GM12873 (cell line): ENCODE measurements at regions not wholly inside any gene's neighbourhood (a gene's known extent, or its start where the extent isn't known, plus 50 kb on each side); places are given as distances from the start of the nearest gene placed in this dataset.

Source experiments
- TF ChIP-seq, protein P1 (sequence below): IDR thresholded peaks from 2 replicates; pipeline ENCODE4 v1.5.1; 2012; ENCODE audit warnings: low read depth, mild to moderate bottlenecking, moderate library complexity, low read length, control low read depth; ENCODE audit not compliant: insufficient read depth; ENCODE audit errors: missing control alignments

DNA sequence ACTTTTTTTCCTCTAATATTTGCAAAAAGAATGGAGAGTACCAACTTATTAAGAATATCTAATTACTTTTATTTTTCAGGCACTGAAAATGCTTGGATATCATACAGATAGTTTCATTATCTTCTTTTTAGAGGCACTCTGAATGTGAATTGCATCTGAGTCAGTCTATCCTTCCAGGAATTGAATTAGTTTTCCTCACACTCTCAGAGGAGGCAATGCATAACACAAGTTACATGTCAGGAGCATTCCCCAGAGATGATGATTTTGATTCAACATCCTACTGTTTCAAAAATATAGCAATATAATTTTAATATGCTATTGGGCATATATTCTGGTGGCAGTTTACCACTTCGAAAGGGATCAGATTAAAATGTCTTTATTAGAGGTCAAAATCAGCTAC is 1315.4 kb downstream of the PCDH9 start:
- TF ChIP-seq, protein P1, sequence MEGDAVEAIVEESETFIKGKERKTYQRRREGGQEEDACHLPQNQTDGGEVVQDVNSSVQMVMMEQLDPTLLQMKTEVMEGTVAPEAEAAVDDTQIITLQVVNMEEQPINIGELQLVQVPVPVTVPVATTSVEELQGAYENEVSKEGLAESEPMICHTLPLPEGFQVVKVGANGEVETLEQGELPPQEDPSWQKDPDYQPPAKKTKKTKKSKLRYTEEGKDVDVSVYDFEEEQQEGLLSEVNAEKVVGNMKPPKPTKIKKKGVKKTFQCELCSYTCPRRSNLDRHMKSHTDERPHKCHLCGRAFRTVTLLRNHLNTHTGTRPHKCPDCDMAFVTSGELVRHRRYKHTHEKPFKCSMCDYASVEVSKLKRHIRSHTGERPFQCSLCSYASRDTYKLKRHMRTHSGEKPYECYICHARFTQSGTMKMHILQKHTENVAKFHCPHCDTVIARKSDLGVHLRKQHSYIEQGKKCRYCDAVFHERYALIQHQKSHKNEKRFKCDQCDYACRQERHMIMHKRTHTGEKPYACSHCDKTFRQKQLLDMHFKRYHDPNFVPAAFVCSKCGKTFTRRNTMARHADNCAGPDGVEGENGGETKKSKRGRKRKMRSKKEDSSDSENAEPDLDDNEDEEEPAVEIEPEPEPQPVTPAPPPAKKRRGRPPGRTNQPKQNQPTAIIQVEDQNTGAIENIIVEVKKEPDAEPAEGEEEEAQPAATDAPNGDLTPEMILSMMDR = no peak

DNA sequence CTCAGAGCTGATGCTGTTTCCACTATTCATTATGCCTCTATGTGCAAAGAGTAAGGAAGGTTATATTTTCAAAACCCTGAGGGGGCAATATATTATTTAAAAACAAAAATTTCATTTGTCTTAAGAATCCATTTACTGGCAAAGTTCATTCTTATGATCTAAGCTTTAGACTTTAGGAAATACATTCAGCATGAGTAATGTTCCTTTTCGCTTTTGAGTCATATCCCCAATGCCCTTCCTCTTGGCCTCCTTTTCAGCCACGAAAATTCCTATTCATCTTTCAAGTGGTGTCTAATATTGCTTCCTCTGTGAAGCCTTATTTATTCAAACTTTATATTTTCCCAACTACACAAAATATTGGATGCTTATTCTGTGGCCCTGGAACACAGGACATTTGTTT is 1317.0 kb downstream of the PCDH9 start:
- TF ChIP-seq, protein P1 = no peak

DNA sequence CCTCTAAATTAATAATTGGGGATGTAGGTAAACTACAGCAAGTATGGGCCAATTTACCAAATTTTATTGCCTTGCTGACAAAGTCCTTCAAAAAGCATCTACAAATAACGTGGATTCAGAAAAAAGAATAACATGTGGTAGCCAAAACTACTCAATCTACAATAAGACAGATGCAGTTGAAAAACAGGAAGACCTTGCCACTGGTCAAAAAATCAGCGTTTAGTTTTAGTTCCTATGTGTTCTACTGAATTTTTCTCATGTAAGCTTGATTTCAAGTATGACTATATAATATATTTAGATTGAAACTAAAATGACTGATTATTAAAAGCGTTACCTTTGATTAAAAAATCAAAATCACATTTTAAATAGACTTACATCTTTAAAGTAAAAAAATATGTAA is 1317.6 kb downstream of the PCDH9 start:
- TF ChIP-seq, protein P1 = no peak

DNA sequence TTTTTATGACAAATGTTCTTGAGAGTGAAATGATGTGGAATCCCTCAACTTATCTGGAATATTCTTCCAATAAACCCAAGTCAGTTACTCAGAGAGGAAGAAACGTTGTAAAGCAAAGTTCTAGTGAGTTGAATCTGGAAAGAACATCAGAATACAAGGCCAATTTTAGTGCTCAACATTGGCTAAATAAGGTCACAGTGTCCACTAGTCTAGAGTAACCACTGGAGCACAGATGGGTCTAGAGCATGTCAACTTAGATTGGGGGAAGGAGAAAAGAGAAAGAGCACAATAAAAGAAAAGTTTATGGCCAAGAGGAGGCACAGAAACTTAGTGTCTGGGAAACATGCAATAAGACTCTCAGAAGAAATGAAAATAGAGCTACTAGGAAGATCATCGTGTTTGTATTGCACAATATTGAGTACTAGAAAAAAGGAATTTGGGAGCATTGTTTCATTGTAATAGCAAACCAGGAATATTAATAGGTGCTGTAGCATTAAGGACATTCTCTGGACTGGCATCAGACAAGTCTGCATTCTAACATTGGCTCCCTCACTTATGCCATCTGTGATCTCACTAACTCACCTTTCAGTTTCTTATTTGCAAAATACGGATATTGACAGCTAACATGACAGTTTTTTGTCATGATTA is 1318.5 kb downstream of the PCDH9 start:
- TF ChIP-seq, protein P1 = no peak

DNA sequence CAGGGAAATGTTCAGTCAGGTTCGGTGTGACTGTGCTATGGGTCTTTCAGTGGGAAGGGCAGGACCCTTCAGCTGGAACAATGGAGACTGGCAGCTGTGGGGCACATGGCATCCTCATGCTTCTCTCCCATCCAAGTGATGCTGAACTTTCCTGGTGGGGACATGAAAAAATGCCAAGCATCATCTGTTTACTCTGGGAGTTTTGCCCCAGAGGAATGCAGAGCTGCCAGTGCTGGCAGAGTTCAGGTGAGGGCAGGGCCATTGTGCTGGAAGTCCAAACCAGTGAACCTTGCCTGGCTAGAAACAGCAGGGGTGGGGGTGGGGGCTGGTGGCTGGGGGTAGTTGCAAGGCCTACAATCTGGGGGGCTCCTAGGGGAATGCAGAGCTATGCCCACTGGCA is 1320.6 kb downstream of the PCDH9 start:
- TF ChIP-seq, protein P1 = no peak

DNA sequence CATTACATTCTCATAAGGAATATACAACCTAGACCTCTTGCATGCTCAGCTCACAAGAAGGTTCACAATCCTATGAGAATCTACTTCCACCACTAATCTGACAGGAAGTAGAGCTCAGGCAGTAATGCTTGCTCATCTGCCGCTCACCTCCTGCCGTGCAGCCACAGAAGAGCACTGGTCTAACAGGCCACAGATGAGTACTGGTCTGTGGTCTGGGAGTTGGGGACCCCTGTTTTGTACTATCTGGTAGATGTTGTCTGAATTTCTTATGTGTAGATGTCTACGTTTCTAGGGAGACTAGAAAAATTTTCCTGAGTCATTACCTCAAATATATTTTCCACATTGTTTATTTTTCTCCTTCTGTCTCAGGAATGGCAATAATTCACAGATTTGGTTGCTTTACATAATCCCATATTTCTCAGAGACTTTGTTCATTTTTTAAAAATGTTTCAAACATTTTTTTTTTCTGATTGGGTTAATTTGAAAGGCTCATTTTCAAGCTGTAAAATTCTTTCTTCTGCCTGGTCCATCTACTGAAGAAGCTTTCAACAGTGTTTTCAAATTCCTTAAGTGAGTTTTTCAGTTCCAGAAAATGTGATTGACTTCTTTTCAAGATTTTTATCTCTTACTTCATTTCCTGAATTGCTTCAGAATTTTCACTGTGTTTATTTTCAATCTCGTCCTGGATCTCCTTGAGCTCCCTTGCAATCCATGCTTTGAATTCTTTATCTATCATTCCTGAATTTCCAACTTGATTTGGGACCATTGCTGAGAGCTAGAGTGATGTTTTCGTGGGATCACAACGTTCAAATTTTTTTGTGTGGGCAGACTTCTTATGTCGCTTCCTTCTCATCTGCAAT is 1322.2 kb downstream of the PCDH9 start:
- TF ChIP-seq, protein P1 = no peak

DNA sequence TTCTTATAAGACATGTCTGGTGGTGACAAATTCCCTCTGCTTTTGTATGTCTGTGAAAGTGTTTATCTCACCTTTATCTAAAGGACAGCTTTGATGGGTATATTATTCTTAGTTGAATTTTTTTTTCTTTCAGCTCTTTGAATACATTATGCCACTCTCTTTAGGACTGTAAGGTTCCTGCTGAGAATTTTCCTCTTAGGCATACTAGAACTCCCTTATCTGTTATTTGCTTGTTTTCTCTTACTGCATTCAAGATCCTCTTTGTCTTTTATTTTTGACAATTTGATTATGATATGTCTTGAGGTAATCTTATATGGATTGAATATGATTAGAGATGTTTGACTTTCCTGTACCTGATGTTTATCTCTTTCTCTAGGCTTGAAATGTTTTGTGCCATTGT is 1328.4 kb downstream of the PCDH9 start:
- TF ChIP-seq, protein P1 = no peak
